HUES48 (cell line): ENCODE measurements at regions not wholly inside any gene's neighbourhood (a gene's known extent, or its start where the extent isn't known, plus 50 kb on each side); places are given as distances from the start of the nearest gene placed in this dataset.

Experiments
- H3K27ac ChIP-seq: one replicate; pipeline ENCODE4 v1.7.0; 2013; ENCODE audit warnings: low read depth, low read length, inconsistent platforms
- H3K27me3 ChIP-seq: 2 replicates; pipeline ENCODE4 v1.6.1; 2013; ENCODE audit warnings: mild to moderate bottlenecking, low read length; ENCODE audit not compliant: control insufficient read depth, insufficient read depth
- H3K36me3 ChIP-seq: 2 replicates; pipeline ENCODE4 v1.6.1; 2013; ENCODE audit warnings: low read length; ENCODE audit not compliant: control insufficient read depth, insufficient read depth
- H3K4me1 ChIP-seq: 2 replicates; pipeline ENCODE4 v1.6.1; 2013; ENCODE audit warnings: mild to moderate bottlenecking, low read length; ENCODE audit not compliant: control insufficient read depth, insufficient read depth
- H3K4me3 ChIP-seq: 2 replicates; pipeline ENCODE4 v1.5.1; 2013; ENCODE audit warnings: mild to moderate bottlenecking, low read depth, low read length
- H3K9ac ChIP-seq: 2 replicates; pipeline ENCODE4 v1.6.1; 2013; ENCODE audit warnings: mild to moderate bottlenecking, low read depth, low read length, moderate library complexity
- H3K9me3 ChIP-seq: 2 replicates; pipeline ENCODE4 v1.6.1; 2013; ENCODE audit warnings: low read length; ENCODE audit not compliant: control insufficient read depth, insufficient read depth

DNA sequence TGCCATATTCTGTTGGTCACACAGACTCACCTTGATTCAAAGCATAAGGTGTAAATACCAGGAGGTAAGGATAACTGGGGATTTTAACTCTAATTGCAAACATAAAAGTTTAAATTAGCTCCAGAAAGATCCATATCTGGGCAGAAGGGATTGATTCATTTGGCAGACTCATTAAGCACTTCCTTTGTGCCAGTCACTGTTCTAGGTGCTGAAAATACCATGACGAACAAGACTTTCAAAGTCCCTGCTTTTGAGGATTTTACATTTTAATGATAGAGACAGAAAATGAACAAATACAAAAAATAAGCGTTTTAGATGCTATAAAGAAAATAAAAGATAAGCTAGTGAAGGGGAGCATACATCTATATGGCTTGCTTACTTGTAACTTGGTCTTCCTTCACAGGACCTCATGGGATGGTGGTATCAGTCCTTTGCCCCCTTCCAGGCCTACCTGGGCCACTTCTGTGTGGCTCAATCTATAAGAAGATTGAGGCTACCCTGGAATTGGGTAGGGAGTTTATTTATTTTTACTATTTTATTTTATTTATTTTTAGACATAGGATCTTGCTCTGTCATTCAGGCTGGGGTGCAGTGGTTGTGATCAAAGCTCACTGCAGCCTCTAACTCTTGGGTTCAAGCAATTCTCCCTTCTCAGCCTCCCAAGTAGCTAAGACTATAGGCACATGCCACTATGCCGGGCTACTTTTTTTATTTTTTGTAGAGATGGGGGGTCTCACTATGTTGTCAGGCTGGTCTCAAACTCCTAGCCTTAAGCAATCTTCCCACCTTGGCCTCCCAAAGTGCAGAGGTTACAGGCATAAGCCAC lies 212.8 kb downstream of the MYCN start:
- Histone ChIP-seq H3K27me3 (no peaks in the 10 kb centered on the region), H3K9ac (no peak overlapping the region), H3K4me1 (no peaks in the 10 kb centered on the region), H3K36me3 (no peaks in the 10 kb centered on the region), H3K9me3 (no peaks in the 10 kb centered on the region), H3K27ac (no peak overlapping the region), H3K4me3 (no peak overlapping the region)

DNA sequence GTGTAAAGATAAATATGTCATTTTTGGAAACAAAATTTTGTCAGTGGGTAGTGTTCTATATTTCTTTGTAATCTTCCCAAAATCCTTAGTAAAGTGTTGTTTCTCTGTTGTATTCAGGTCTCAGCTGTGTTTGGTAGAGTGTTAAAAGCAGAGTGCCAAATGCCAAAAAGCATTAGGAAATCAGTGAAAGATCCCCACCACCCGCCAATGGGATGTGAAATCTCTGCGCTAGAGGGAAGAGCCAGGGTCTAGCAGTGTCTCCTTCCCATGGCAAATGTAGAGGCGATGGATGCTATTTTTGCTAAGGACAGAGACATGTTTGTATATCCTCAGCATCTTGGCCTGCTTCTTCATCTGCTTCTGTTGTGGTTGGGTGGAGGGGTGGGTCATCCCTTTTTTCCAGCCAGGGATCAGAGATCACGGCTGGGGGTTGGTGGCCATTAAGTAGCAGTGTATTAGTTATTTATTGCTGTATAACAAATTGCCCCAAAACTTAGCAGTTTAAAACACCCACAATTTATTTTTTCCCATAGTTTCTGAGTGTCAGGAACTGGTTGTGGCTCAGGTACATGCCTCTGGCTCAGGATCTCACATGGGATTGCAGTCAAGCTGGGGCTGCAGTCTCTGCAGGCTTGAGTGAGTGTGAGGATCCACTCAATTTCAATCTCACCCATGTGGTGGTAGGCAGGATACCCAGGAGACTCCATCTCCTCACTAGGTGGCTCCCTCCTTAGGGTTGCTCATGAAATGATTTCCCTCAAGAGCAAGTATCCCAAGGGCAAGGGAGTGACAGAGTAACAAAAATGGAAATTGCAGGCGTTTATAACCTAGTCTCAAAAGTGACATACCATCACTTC lies 211.9 kb downstream of the MYCN start:
- Histone ChIP-seq H3K4me1 (no peaks in the 10 kb centered on the region), H3K9ac (no peak overlapping the region), H3K27ac (no peak overlapping the region), H3K36me3 (no peaks in the 10 kb centered on the region), H3K9me3 (no peaks in the 10 kb centered on the region), H3K27me3 (no peaks in the 10 kb centered on the region), H3K4me3 (no peak overlapping the region)

DNA sequence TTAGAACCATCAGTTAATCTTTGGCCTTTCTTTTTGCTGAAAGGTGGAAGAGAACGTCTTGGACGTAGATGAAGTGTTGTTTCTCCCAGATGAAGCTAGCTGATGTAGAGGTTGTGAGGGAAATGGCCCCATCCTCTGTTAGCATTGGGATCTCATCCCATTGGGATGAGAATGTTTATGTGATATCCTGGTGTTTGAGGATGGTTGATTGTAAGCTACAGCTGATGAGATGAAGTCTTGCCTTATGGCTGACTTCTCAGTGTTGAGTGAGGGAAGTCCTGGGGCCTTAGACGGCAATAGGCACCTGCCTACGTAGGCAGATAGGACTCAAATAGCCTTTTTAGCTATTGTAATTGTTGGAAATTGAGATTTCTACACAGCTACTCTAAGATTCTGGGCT lies 211.3 kb downstream of the MYCN start:
- Histone ChIP-seq H3K36me3 (no peaks in the 10 kb centered on the region), H3K4me1 (no peaks in the 10 kb centered on the region), H3K27ac (no peak overlapping the region), H3K27me3 (no peaks in the 10 kb centered on the region), H3K4me3 (no peak overlapping the region), H3K9ac (no peak overlapping the region), H3K9me3 (no peaks in the 10 kb centered on the region)

DNA sequence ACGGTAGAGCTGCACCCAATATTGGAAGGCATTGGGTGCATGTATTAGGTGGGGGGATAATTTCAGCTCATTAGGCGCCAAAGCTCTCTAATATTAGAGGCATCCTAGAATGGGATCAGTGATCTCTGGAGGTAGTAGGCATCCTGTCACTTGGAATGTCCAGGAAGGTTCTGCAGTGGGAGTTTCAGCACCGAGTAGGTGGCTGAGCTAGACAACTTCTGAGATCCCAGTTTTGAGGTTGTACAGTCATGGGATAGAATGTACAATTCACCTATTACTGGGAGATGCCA lies 210.9 kb downstream of the MYCN start:
- H3K9ac ChIP-seq, result no peak overlapping the region
- no peaks in the 10 kb centered on the region for H3K9me3 ChIP-seq
- H3K4me1 ChIP-seq, result no peaks in the 10 kb centered on the region
- H3K27me3 ChIP-seq, result no peaks in the 10 kb centered on the region
- no peak overlapping the region for H3K27ac ChIP-seq
- H3K36me3 ChIP-seq, result no peaks in the 10 kb centered on the region
- H3K4me3 ChIP-seq, result no peak overlapping the region

DNA sequence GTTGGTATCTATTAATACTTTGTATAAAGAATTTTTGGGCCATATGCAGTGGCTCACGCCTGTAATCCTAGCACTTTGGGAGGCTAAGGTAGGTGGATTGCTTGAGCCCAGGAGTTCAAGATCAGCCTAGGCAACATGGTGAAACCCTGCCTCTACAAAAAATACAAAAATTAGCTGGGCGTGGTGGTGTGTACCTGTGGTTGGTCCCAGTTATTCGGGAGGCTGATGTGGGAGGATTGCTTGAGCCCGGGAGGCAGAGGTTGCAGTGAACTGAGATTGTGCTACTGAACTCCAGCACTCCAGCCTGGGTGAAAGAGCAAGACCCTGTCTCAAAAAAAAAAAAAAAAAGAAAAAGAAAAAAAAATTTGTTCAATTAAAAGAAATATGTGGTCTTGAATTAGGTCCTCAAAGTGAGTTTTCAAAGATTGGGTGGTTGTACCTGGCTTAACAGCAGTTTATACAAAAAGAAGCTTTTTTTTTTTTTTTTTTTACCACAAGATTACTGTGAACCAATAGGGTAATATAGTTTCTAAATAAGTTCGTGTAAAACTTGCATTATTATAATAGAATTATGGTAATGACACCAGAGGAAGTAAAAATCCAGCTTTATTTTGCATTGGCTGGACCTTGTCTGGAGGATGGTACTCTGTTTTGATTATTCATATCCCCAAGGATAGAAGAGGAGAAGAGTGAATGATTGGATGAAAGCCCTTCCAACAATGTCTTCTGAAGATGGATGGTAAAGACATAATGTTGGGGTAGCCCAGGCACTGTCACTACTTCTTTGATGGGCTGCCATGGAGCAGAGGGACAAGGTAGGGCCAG lies 210.3 kb downstream of the MYCN start:
- H3K4me3 ChIP-seq, result no peak overlapping the region
- no peak overlapping the region for H3K27ac ChIP-seq
- no peaks in the 10 kb centered on the region for H3K27me3 ChIP-seq
- no peaks in the 10 kb centered on the region for H3K9me3 ChIP-seq
- no peaks in the 10 kb centered on the region for H3K36me3 ChIP-seq
- H3K4me1 ChIP-seq, result no peaks in the 10 kb centered on the region
- H3K9ac ChIP-seq, result no peak overlapping the region

DNA sequence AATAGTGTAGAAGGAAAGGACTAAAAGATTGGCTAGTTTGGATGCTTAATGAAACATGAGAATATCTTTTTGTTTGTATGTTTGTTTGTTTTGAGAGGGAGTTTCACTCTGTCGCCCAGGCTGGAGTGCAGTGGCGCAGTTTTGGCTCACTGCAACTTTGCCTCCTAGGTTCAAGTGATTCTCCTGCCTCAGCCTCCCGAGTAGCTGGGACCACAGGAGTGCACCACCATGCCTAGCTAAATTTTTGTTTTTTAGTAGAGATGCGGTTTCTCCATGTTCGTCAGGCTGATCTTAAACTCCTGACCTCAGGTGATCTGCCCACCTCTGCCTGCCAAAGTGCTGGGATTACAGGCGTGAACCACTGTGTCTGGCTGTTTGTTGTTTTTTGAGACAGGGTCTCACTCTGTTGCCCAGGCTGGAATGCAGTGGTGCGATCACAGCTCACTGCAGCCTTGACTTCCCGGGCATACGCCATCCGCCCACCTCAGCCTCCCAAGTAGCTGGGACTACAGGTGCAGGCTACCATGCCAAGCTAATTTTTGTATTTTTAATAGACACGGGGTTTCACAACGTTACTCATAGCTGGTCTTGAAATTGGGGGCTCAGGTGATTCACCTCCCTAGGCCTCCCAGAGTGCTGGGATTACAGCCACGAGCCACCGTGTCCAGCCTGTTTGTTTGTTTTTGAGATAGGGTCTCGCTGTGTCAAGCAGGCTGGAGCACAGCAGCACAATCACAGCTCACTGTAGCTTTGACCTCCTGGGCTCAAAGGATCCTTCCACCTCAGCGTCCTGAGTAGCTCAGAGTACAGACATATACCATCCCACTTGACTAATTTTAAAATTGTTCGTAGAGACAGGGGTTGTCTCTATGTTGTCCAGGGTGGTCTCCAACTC lies 209.2 kb downstream of the MYCN start:
- Histone ChIP-seq H3K27ac (no peak overlapping the region), H3K36me3 (no peaks in the 10 kb centered on the region), H3K9ac (no peak overlapping the region), H3K9me3 (no peaks in the 10 kb centered on the region), H3K27me3 (no peaks in the 10 kb centered on the region), H3K4me3 (no peak overlapping the region), H3K4me1 (no peaks in the 10 kb centered on the region)

DNA sequence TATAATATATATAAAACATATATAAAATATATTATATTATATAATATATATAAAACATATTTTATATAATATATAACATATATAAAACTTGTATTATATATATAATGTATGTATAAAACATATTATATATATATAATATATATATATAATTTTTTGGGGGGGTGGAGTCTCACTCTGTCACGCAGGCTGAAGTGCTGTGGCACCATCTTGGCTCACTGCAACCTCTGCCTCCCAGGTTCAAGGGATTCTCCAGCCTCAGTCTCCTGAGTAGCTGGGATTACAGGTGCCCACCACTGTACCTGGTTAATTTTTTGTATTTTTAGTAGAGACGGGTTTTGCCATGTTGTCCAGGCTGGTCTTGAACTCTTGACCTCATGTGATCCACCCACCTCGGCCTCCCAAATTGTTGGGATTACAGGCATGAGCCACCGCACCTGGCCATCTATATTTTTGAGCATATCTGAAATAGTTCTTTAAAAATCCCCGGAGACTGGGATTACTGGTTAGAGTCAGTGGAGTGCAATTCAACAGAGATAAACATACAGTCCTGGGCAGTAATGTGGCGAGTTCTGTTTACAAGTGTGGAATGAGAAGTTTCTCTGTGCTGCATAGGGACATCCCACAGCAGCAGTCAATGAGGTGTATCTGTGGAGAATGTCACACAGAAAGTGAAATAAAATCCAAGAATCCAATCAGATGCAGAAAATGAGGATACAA lies 208.4 kb downstream of the MYCN start:
- H3K36me3 ChIP-seq, result no peaks in the 10 kb centered on the region
- no peaks in the 10 kb centered on the region for H3K9me3 ChIP-seq
- no peak overlapping the region for H3K27ac ChIP-seq
- H3K9ac ChIP-seq, result no peak overlapping the region
- no peak overlapping the region for H3K4me3 ChIP-seq
- no peaks in the 10 kb centered on the region for H3K4me1 ChIP-seq
- H3K27me3 ChIP-seq, result no peaks in the 10 kb centered on the region

DNA sequence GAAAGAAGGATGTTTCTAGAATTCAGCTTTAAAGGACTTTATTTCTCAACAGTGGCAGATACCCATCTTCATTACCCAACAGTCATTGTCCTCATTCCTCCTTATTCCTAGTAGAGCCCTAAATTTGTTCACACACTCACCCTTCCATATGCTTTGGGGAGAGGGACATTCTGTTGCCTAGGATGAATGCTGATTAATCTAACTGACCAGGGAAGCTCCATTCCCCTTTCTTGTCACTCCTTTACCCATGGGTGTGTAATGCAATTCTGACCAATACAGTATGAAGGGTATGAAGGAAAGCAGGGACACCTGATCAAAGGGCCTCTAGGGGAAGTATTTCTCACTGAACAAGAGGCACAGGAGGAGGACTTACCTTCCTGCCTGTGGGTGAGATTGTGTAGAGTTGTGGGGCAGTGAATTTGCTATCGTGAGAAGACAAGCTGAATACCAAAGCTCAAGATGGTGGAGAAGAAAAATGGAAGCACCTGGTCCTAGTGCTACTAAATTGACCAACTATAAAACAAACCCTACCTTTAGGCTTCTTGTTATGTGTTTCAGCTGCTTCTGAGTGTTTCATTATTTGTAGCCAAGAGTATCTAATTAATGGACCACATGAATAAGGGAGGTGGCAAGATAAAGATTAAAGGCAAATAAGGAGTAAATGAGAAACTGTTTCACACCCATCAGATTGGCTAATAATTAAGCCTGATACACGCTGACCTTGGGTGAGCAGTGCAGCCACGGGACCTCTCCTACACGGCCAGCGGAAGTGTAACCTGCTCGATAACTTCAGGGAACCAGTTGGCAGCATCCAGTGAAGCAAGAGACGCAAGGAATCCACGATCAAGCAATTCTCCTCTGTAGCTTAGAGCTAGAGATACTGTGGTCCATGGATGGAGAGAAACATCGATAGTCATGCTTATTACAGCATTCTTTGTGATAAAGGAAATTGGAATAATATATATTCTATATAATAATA lies 202.3 kb downstream of the MYCN start:
- H3K27me3 ChIP-seq, result no peaks in the 10 kb centered on the region
- no peaks in the 10 kb centered on the region for H3K9me3 ChIP-seq
- H3K9ac ChIP-seq, result no peak overlapping the region
- H3K27ac ChIP-seq, result no peak overlapping the region
- no peaks in the 10 kb centered on the region for H3K4me1 ChIP-seq
- no peak overlapping the region for H3K4me3 ChIP-seq
- no peaks in the 10 kb centered on the region for H3K36me3 ChIP-seq

DNA sequence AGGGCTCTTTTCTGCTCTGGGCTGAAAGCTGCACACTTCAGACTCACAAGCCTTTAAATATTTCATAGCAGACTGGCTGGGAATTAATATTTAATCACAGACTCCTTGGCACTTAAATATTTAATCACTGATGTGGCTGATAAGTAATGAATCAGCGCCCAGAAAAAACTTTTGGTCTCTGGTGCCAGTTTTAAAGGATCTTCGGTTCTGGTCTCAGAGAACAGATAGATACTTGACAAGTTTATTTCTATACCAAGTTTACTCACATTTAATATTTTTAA lies 201.2 kb downstream of the MYCN start:
- Histone ChIP-seq H3K4me3 (no peak overlapping the region), H3K27ac (no peak overlapping the region), H3K9ac (no peak overlapping the region), H3K27me3 (no peaks in the 10 kb centered on the region), H3K9me3 (no peaks in the 10 kb centered on the region), H3K36me3 (no peaks in the 10 kb centered on the region), H3K4me1 (no peaks in the 10 kb centered on the region)
